ENCODE measurements at regions not wholly inside any gene's neighbourhood (a gene's known extent, or its start where the extent isn't known, plus 50 kb on each side); places are given as distances from the start of the nearest gene placed in this dataset.
"Not testable (repeated sequence)": the region's sequence is repeated elsewhere in the genome, so short reads cannot be mapped to it uniquely, and the experiment has no call there.

GRCh38 chrX:96432647-96433046 lies 252.0 kb upstream of the DIAPH2 start:
- DNase-seq, result no peak

- no peak for DNase-seq
Measured at GRCh38 chrX:96433409-96434077, 251.1 kb upstream of the DIAPH2 start.

GRCh38 chrX:96435378-96436035 lies 249.1 kb upstream of the DIAPH2 start:
- DNase-seq, result no peak

GRCh38 chrX:96436105-96436504 lies 248.5 kb upstream of the DIAPH2 start:
- DNase-seq, result no peak

- DNase-seq, result no peak
Measured at GRCh38 chrX:96438803-96439202, 245.8 kb upstream of the DIAPH2 start.

GRCh38 chrX:96440941-96441340 lies 243.7 kb upstream of the DIAPH2 start:
- no peak for DNase-seq

GRCh38 chrX:96445531-96446065 lies 239.0 kb upstream of the DIAPH2 start:
- DNase-seq, result peak in 3 of 4 experiments; percentile 14 to 26 (median 16)

GRCh38 chrX:96446524-96446923 lies 238.1 kb upstream of the DIAPH2 start:
- DNase-seq, result no peak

GRCh38 chrX:96447161-96447560 lies 237.5 kb upstream of the DIAPH2 start:
- DNase-seq, result no peak

- DNase-seq, result peak in 2 of 4 experiments; percentile 5 to 19
Measured at GRCh38 chrX:96449191-96449590, 235.5 kb upstream of the DIAPH2 start.

- no peak for DNase-seq
Measured at GRCh38 chrX:96449896-96450295, 234.7 kb upstream of the DIAPH2 start.

- peak in 1 of 4 experiments; percentile 8 for DNase-seq
Measured at GRCh38 chrX:96453139-96453538, 231.5 kb upstream of the DIAPH2 start.

- no peak for DNase-seq
Measured at GRCh38 chrX:96455078-96455477, 229.6 kb upstream of the DIAPH2 start.

- no peak for DNase-seq
Measured at GRCh38 chrX:96464880-96465558, 219.6 kb upstream of the DIAPH2 start.

- DNase-seq, result no peak
Measured at GRCh38 chrX:96474029-96474740, 210.5 kb upstream of the DIAPH2 start.

- no peak for DNase-seq
Measured at GRCh38 chrX:96474741-96475125, 209.9 kb upstream of the DIAPH2 start.

GRCh38 chrX:96480081-96480480 lies 204.6 kb upstream of the DIAPH2 start:
- DNase-seq, result no peak

GRCh38 chrX:96481831-96482230 lies 202.8 kb upstream of the DIAPH2 start:
- no peak for DNase-seq

- DNase-seq, result no peak
Measured at GRCh38 chrX:96483647-96484160, 200.9 kb upstream of the DIAPH2 start.

GRCh38 chrX:96486687-96487086 lies 198.0 kb upstream of the DIAPH2 start:
- DNase-seq, result not testable (repeated sequence)

- no peak for DNase-seq
Measured at GRCh38 chrX:96502507-96502906, 182.1 kb upstream of the DIAPH2 start.

GRCh38 chrX:96529386-96529785 lies 155.3 kb upstream of the DIAPH2 start:
- DNase-seq, result not testable (repeated sequence)

Data from suppressor macrophage (primary cell).